ENCODE measurements at regions not wholly inside any gene's neighbourhood (a gene's known extent, or its start where the extent isn't known, plus 50 kb on each side); places are given as distances from the start of the nearest gene placed in this dataset.

DNA sequence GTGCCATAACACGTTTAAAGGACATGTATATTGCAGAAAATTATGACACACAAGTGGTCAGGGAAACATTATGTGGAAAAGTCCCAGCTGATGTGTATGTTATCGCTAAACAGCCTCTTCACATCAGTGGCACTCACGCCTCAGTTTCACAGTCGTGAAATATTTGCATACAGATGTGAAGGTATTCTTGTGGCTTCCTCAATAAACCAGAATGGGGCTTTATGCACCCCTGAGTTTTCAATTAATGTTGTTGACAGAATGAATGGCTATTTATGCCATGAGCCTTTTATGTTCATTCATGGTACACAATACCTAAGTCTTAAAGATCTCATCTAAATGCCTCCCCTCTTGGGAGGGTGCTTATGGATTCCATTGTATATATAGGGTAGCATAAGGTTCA, 202.1 kb upstream of the ADGRL2 start:
- TF ChIP-seq, protein P1, sequence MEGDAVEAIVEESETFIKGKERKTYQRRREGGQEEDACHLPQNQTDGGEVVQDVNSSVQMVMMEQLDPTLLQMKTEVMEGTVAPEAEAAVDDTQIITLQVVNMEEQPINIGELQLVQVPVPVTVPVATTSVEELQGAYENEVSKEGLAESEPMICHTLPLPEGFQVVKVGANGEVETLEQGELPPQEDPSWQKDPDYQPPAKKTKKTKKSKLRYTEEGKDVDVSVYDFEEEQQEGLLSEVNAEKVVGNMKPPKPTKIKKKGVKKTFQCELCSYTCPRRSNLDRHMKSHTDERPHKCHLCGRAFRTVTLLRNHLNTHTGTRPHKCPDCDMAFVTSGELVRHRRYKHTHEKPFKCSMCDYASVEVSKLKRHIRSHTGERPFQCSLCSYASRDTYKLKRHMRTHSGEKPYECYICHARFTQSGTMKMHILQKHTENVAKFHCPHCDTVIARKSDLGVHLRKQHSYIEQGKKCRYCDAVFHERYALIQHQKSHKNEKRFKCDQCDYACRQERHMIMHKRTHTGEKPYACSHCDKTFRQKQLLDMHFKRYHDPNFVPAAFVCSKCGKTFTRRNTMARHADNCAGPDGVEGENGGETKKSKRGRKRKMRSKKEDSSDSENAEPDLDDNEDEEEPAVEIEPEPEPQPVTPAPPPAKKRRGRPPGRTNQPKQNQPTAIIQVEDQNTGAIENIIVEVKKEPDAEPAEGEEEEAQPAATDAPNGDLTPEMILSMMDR (IDR thresholded peaks at IDR 0.05; ENCODE audit: insufficient read depth, low read length, poor library complexity, severe bottlenecking), result no peak
- no peak for TF ChIP-seq EZH2phosphoT487 (conservative IDR thresholded peaks at IDR 0.05; ENCODE audit: low read length)

Data from SU-DHL-6 (cell line).